NOMO-1 treated with DMSO at 0.1 percent for 48 hours (cell line): ENCODE measurements at regions not wholly inside any gene's neighbourhood (a gene's known extent, or its start where the extent isn't known, plus 50 kb on each side); places are given as distances from the start of the nearest gene placed in this dataset.

Experiments
- DNase-seq: peaks from one replicate; lab custom pipeline; 2025; ENCODE audit not compliant: unreplicated experiment; lab: John Stamatoyannopoulos, UW

DNA sequence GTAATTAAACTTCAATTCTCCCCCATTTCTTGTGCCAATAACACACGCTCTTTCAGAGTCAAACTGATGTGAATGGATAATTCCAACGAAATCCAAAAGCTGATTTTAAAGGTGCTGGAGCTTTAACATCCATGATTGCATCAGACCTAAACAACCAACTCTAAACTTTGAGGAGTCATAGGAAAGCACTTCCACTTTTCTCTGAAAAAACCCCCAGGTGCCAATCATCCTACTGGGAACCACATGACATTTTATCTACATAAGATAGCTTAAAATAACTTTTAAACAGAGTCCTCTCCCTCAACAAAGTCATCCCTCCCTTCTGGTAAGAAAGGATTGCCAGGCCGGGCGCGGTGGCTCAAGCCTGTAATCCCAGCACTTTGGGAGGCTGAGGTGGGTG is 167.7 kb upstream of the PDE10A start:
- DNase-seq, result no peak

DNA sequence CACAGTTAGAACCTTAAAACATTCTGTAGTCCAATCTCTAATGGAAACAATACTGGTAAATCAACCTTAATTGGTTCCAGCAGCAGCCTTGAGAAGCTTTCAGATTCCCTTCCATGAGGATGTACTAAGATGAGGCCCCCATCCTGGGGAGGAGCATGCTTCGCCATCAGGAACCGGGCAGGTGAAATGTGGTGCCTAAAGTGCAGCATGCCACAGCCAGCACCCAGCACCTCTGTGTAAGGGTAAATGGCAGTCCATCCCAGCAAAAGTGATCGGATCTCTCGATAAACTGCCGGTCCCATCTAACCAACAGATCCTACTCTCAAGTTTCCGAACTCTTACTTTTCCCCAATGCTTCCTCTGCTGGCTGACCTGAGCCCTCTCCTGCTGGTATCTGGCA is 166.3 kb upstream of the PDE10A start:
- no peak for DNase-seq

DNA sequence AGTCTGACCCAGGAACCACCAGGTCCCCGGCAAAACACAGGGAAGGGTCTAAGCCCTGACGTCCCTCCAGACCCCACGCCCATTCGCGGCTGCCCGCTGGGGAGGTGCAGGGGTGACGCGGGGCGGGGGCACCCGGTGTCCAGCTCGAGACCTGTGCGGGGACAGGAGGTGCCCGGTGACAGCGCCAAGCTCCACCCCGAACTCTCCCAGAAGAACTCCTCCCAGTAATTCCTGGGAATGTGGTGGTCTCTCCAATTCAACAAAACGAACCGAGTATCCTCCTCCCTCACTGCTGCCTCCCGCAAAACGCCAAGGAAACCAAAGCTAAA is 164.1 kb upstream of the PDE10A start:
- no peak for DNase-seq

DNA sequence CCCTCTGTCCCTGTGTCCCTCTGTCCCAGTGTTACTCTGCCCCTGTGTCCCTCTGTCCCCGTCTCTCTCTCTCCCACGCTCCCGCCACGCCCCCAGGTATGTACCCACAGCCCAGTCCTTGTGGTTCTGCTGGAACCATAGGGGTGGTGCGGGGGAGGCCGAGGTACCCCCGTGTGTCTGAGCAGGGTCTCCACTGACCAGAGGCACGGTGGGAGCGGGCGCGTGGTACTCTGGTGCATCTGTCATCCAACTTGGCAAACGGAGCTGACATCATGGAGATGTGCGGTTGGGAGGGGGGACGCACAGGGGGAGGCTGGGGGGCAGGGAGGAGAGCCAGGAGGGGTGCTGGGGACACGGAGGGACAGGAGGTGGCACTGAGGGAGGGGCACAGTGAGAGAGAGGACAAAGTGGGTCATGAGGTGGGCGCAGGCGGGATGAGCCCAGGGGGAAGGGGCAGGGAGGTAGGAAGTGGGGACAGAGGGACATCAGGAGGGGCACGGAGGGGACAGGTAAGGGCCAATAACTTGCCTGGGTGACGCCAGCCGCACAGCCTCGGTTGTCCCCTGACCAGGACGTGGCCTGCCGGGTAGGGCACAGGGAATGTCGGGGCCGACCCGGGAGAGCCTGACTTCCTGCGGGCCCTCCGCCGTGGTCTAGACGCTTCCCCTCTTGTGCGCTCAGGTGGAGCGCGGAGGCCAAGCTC is 163.6 kb upstream of the PDE10A start:
- no peak for DNase-seq

DNA sequence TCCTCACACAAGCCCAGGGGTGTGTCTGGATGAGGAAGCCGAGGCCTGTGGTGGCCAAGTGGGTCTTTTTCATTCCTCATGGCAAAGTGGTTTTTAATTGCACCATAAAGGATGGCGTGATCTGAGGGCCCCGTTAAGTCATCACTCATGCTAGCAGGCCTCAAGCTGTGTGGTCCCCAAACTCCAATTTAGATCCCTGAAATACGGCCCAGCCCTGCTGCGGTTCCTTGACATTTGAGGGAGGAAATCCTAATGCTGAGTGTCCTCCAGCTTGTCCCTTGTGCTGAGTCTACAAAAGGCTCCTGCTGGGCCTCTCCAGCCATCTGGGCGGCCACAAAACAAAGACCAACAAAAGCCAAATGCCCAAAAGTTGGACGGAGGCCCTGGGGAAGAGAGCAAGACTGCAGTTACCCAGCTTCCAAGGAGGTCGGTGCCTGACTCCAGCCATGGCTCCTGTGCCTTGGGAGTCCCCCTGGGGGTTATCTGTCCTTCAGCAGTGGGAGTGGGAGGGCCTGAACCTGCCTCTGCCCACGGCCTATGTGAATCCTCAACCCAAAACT is 162.3 kb upstream of the PDE10A start:
- no peak for DNase-seq

DNA sequence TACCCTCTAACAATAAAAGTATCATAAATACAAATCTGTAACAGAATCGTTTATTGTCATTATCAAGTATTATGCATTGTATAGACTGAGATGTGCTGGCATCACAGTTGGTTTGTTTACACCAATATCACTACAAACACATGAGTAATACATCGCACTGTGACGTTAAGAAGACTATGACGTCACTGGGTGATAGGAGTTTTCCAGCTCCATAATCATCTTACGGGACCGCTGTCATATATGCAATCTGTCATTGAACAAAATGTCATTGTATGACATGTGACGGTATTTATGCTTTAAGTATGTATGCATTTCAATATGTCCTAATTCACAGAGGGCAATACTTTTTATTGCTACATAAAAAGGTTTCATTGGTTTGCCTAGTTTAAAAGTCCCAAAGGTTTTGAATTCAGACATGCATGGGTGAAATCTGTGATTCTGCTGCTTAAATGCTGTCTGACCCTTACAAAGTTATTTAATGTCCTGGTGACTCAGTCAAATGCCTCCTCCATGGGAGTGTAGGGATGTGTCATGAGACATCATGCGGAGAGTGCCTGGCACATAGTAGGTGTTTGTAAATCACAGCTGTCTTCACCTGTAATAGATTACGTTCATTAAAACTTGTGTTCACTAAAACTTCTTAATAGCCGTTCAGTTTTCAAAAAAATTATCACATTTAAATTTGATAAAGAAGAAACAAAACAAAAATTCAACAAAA is 160.7 kb upstream of the PDE10A start:
- no peak for DNase-seq

DNA sequence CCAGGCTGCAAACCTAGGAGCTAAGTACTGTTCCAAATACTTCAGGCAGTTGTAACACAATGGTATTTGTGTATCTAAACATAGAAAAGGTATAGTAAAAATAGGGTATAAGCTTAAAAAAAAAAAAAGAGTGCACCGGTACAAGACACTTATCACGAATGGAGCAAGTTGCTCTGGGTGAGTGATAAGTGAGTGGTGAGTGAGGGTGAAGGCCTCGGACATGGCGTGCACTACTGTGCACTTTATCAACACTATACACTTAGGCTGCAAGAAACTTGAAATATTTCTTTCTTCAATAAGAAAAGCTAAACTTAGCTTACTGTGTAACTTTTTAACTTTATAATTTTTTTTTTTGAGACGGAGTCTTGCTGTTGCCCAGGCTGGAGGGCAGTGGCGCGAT is 159.5 kb upstream of the PDE10A start:
- no peak for DNase-seq

DNA sequence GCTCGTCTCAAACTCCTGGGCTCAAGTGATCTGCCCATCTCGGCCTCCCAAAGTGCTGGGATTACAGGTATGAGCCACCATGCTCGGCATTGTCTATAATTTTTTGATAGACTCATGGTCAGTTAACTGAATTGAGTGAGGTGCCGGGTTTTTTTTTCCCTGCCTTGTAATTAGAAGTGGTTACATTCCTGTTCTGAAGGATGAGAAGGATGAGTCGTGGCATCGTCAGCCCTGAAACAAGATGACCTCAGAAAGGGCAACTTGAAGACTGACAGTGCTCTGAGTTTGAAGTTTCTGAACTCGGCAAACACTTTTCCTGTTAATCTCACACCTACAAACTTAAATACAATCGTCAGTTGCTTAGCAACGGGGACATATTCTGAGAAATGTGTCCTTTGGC is 158.7 kb upstream of the PDE10A start:
- DNase-seq, result no peak

DNA sequence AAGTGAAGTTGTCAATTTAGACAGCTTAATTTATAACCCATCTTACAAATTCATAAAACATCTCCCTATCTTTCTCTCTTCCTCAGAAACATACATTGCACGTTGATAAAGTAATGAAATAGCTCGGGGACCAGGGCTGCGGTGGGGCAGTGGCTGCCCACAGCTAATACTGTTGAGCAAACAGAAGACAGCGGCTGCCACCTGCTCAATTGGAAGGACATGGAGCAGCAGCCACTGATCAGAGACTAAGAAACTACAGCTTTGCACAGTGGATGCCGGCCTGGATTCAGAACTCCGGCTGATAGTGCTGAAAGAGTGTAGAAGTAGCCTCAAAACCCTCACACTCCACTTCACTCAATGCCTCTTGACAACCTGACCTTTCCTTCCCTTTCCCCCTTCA is 157.9 kb upstream of the PDE10A start:
- DNase-seq, result no peak

DNA sequence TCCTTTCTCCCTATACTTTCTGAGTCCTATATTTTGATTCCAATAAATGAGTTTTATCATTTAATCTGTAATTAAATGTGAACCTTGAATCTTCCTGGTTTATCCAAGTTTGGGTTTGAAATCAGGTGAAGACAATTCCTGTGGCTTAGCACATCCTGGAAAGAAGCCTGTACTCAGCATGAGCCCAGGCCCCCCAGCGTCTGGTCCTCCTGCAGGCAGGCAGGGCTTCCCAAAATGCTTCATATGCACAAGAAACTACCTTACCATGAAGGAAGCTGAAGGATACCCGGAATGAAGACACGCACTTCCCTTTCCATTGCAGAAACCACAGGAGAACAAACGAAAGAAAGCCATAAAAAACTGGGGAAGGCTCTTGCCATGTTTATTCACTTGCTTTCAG is 157.4 kb upstream of the PDE10A start:
- no peak for DNase-seq

DNA sequence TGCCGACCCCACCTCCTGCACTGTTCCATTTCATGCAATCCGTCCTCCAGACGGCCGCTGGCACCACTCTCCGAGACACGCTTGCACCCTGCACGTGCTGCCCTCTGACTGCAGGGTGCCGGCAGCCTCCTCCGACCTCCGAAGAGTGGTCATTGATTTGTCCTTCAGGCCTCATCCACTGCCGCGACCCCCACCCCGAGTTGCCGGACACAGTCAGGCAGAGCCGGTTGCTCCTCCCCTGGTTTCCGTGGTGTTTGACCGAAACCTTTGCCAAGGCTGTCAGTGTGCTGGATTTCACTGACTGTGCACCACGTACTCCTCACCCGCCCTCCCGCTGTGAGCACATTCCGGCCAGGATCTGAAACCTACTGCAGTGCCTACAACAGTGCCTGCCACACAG is 156.4 kb upstream of the PDE10A start:
- no peak for DNase-seq

DNA sequence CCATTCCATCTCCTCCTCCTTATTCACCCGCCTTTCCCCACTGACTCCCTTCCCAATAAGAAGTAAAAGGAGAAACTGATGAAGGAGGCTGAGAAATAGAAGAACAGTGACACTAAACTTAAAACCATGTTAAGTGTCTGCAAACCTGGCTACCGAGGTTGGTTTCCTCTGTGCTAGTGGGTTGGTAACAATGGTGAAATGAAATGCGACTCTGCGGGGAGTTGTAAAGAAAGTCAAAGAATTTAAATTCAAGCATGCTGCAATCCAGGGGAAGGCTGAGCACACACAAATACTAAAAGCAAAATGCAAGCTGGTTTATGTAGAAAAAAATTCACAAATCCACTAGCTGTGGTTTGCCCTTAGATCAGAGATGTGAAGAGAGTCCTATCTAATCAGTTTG is 155.2 kb upstream of the PDE10A start:
- DNase-seq, result no peak

DNA sequence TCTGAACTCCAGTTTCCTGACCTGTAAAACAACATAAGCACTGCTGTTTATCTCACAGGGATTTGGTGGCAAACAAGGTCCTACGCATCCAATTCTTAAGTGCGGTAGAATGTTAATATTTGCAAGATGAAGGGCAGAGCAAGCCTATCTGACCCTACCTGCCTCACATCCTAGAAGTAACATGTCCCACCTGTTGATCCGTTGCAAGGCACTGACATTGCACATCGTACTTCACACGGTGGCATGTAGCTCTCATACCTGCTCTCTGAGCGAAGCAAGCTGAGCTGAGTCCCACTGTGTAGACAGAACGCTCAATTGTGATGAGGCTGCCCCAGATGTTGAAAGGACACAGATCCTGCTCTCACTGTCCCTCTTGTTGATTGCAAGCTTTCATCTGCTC is 154.7 kb upstream of the PDE10A start:
- no peak for DNase-seq

DNA sequence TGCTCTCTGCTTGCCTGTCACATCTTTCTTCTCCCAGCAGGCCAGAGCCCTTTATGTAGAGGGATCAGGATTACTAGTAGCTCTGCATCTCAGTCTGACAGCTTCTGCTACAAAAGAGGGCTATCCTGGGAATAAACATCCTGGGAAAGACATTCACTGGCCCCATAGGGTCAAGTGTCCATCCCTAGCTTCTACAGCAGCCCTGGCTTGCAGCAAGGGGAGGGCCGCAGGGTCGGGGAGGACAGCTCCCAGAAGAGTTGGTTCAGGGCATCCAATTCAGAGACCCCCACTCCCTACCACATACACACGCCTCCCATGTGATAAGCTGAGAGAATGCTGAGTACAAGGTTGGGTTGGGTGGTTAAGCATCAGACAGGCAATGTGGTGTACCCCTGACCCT is 154.1 kb upstream of the PDE10A start:
- no peak for DNase-seq

DNA sequence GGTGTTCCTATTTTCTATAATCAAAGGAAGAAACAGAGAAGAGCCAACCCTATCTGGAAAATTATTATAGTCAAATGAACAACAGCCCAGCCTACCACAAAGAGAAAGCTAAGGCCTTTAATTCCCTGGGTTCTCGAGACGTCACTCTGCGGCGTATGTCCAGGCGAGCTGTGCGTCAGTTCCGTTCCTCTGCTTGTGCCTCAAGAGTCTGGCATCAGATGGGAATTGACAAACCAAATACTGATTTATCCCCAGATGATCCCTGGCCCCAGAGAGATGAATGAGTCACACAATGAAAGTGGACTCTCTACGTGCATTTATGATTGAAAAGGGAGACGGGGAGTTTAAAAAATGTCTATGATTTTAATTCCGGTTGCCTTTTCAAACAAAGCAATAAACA is 151.6 kb upstream of the PDE10A start:
- no peak for DNase-seq

DNA sequence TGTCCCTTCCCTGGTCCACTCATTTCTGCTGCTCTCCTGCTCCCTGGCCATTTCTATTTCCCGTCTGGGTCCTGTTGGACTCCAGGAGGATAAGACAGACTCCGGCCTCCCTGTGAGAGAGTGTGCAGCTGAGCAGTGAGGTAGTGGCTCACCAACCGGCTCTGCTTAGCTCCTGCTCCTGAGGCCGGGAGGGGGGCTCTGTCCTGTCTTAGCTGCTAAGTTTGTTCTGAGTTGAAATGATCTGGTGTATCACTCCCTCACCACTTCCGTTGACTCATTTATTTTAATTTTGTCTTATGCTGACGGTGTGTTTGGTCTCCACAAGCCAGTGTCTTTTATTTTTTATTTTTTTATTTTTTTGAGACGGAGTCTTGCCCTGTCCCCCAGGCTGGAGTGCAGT is 148.5 kb upstream of the PDE10A start:
- no peak for DNase-seq

DNA sequence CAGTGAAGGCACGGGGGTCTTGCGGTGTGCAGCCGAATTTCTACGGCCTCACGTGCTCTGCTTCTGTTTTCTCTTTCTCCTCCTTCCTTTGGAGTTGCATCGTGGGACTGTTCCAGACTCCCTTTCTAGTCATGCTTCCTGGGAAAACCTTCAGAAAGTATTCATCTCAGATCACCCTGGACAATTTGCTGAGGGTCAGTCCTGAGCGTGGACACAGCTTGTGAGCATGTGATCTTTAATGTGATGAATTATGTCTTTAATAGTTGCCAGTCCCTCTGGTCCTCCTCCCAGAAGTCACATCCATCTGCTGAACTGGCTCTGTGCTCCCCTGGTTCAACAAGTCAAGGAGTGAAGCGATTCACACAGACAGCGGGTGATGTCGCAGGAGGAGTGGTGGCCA is 145.0 kb upstream of the PDE10A start:
- DNase-seq, result no peak

DNA sequence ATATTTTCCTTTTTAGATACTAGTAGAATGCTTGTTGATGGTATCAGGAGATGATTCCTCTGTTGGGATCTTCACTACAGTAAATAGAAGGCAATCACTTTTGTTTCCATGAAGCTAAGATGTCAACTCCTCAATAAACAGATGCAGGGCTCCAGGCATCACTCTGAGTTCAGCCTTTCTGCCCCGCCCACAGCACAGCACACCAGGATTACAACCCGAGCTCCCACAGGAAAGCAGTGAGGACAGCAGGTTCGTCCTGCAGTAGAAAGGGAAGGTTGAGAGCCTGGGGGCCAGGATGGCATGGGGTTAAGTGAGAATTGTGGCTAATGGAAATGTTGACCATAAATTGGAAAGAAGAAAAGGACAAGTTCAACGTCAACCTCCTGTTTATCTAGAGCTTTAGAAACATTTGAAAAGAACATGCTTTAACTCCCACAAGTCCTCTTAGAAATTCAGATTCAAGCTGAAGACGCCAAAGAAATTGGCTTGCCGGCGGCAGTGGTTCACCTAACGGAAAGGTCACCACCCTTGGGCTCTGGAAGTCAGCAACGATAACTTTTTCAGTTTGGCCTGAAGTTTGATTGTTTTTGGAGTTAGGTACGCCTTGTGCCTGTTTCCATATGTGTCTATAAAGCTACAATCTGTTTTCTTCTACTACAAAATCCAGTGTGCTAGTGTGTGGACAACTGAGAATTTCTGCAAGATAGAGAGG is 144.4 kb upstream of the PDE10A start:
- no peak for DNase-seq

DNA sequence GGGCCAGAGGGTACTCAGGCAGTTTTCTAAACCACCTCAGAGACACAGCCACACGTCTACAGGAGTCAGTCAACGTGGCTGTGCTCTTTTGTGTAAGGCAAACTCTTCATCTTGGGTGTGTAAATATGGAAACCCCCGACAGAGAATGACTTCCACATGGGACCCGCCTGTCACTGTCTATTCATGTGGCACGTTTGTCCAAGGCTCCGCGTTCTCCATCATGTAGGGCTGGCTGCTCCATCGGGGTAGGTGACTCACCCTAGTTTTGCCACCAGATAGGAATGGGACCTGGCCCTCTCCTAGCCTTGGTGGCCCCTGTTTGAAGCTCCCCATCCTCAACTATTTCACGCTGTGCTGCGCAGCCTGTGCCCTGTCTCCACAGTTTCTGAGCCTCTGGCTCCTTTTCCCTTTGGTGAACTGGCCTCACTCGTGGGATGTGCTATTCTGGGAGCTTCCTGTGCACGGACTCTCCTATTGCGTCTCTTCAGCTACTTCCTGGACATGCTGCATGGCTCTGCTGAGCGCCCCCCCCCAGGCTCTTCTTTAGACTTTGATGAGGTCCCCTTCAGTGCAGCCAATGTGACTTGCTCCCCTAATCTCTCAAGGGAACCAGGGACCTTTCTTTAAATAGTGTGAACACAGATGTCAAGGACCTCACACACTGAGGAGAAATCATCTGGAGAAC is 143.2 kb upstream of the PDE10A start:
- DNase-seq, result no peak

DNA sequence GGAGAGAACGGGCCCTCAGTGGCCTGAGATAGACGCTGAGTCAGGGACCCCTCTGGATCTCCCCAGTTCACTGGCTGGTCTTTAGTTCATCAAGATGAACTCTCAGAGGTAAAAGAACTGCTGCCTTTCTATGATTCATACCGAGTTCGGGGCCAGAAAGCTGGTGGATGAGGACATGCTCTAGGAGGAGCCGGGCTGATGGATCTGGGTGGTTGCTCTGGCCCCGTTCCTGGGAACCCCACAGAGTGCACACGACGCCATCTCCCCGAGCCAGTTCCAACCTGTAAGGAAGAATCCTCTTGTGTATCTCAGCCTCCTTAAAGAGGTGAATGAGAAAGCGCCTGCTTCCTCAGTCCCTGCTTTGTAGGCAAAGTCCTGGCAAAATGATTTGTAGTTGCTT is 142.6 kb upstream of the PDE10A start:
- DNase-seq, result no peak

DNA sequence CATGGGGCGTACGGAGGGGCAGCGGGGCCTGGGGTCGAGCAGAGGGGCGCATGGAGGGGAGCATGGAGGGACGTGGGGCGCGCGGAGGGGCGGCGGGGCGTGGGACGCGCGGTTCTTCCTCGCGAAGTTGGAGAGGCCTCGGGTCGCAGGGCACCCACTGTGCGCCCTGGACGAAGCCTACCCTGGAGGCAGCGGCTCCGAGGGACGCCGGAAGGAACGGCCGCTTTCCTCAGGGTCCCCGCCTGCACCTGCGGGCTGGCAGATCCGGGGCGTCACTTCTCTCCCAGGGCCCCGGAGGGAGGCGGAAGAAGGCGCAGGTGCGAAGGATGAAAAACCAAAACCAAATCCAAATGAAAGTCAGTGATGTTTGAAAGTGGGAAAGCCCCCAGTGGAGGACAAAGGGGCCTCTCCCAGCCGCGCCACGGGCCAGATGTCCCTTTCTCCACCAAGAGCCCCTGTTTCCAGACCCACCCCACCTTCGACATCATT is 142.1 kb upstream of the PDE10A start:
- no peak for DNase-seq
